Omental fat pad (tissue), 3 donors: ENCODE measurements at regions not wholly inside any gene's neighbourhood (a gene's known extent, or its start where the extent isn't known, plus 50 kb on each side); places are given as distances from the start of the nearest gene placed in this dataset.

ENCODE experiments used
- ATAC-seq: fragments of 150-250 bp; one replicate; pipeline ENCODE4 v1.9.1; 2016; ENCODE audit warnings: mild to moderate bottlenecking, moderate library complexity; ENCODE audit not compliant: low FRiP score
- DNase-seq: peaks from one replicate; pipeline ENCODE4 v3.0.0-alpha.2; 2019; ENCODE audit warnings: low spot score
- TF ChIP-seq, protein P1 (sequence below), 3 donors: fragments of 450-650 bp; IDR thresholded peaks; one replicate each; pipeline ENCODE4 v1.5.1; 2016 to 2017; ENCODE audit warnings: antibody characterized with exemption in 3 of 3, mild to moderate bottlenecking in 3 of 3, moderate library complexity in 2 of 3

DNA sequence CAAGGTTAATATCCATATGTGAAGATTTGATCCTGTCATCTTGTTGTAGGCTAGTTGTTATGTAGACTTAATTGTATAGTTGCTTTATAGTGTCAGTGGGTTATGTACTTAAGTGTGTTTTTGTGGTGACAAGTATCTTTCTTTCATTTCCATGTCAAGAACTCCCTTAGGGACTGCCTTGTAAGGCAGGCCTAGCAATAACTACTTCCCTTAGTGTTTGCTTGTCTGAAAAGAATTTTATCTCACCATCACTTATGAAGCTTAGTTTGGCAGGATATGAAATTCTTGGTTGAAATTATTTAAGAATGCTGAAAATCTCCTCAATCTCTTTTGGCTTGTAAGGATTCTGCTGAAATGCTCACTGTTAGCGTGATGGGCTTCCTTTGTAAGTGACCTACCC is 467.6 kb downstream of the CDH2 start:
- ATAC-seq (no peak), DNase-seq (no peak)
- TF ChIP-seq, protein P1, sequence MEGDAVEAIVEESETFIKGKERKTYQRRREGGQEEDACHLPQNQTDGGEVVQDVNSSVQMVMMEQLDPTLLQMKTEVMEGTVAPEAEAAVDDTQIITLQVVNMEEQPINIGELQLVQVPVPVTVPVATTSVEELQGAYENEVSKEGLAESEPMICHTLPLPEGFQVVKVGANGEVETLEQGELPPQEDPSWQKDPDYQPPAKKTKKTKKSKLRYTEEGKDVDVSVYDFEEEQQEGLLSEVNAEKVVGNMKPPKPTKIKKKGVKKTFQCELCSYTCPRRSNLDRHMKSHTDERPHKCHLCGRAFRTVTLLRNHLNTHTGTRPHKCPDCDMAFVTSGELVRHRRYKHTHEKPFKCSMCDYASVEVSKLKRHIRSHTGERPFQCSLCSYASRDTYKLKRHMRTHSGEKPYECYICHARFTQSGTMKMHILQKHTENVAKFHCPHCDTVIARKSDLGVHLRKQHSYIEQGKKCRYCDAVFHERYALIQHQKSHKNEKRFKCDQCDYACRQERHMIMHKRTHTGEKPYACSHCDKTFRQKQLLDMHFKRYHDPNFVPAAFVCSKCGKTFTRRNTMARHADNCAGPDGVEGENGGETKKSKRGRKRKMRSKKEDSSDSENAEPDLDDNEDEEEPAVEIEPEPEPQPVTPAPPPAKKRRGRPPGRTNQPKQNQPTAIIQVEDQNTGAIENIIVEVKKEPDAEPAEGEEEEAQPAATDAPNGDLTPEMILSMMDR (IDR thresholded peaks at IDR 0.05): no peak

DNA sequence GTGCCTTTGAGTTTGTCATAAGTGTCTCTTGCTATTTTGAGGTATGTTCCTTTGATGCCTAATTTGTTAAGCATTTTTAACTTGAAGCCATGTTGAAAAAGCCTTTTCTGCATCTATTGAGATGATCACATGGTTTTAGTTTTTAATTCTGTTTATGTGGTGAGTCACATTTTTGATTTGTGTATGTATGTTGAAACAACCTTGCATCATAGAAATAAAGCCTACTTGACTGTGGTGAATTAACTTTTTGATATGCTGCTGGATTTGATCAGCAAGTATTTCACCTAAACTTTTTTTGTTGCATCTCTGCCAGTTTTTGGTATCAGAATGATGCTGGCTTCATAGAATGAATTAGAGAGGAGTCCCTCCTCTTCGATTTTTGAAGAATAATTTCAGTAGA is 469.7 kb downstream of the CDH2 start:
- TF ChIP-seq, protein P1 (IDR thresholded peaks at IDR 0.05): no peak
- ATAC-seq (no peak), DNase-seq (no peak)

DNA sequence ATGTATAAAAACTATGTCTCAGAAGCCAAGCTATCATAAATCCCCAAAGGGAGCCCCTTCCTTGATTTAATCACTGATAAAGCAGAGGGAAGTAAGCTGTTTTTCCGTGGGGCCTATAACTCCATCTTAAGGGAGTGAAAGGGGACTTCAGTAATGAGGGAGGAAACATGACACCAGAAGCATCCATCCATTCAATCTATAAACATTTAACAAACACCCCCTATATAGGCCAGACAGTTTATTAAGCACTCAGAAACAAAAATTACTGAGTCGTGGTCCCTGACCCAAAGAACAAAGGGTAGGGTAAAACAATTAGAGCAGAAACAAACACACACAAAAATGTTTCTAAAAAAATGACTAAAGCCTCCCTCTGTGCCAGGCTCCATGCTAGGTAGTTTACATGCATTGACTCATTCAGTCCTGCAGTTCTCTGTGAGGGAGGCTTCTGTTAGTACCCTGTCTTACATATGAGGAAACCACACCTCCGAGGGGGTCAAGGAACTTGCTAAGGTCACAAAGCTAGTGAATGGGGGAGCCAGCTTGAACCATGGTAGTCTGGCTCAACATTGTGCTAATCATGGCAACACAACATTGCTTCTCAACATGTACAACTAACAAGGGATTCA is 472.1 kb downstream of the CDH2 start:
- no peak for ATAC-seq
- TF ChIP-seq, protein P1 (IDR thresholded peaks at IDR 0.05): no peak

GRCh38 chr18:27699137-27699536 is 477.8 kb downstream of the CDH2 start:
- TF ChIP-seq, protein P1 (IDR thresholded peaks at IDR 0.05): no peak
- no peak for DNase-seq
- no peak for ATAC-seq

More for the DNA sequence above, 472.1 kb downstream of the CDH2 start:
- DNase-seq: no peak

- TF ChIP-seq, protein P1 (IDR thresholded peaks at IDR 0.05): no peak
- DNase-seq (no peak), ATAC-seq (no peak)
Measured at GRCh38 chr18:27696148-27696547, 480.8 kb downstream of the CDH2 start.

- TF ChIP-seq, protein P1 (IDR thresholded peaks at IDR 0.05): no peak
Measured at GRCh38 chr18:27695503-27695902, 481.4 kb downstream of the CDH2 start.

DNA sequence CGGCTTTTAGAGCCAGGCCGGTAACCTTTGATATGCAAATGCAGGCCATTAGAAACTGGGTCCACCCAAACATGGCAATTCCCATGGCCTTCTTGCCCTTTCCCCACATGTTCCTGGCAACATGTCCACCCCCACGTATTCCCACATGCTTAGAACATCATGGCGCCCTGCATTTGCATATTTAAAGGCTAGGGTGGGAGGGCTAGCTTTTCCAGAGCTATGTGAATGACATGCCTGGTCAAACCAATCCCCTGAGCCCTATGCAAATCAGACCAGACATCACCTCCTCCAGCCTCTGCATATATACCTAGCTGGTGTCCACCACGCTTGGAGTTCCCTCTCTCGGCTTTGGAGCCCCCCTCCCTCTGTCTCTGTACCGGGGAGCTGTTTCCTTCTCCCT is 481.9 kb downstream of the CDH2 start:
- TF ChIP-seq, protein P1 (IDR thresholded peaks at IDR 0.05): no peak
- ATAC-seq: no peak
- no peak for DNase-seq

More at GRCh38 chr18:27695503-27695902, 481.4 kb downstream of the CDH2 start:
- DNase-seq (no peak), ATAC-seq (no peak)
